SK-N-SH (cell line): ENCODE measurements at regions not wholly inside any gene's neighbourhood (a gene's known extent, or its start where the extent isn't known, plus 50 kb on each side); places are given as distances from the start of the nearest gene placed in this dataset.

Experiments
- EZH2phosphoT487 ChIP-seq: fragments of 200-600 bp; sonication (generic); IDR thresholded peaks from 2 replicates; pipeline ENCODE4 v1.6.1; 2017; ENCODE audit warnings: low read depth, mixed run types, mild to moderate bottlenecking, antibody characterized with exemption, moderate library complexity, borderline replicate concordance
- JUND ChIP-seq: IDR thresholded peaks from 2 replicates; pipeline ENCODE4 v1.4.0; 2012
- SMC3 ChIP-seq: IDR thresholded peaks from 2 replicates; pipeline ENCODE4 v1.6.1; 2012; ENCODE audit warnings: low read depth, low read length, improper control_type of control experiment
- TAF1 ChIP-seq: IDR thresholded peaks from 2 replicates; pipeline ENCODE4 v1.6.1; 2012; ENCODE audit warnings: low read depth, mild to moderate bottlenecking, low read length, moderate library complexity, borderline replicate concordance
- TF ChIP-seq, protein P1 (sequence below): fragments of 200-600 bp; sonication (generic); IDR thresholded peaks from 2 replicates; pipeline ENCODE4 v1.6.1; 2017; ENCODE audit warnings: antibody characterized with exemption, mild to moderate bottlenecking, moderate library complexity

GRCh38 chr2:173680574-173680973 is 284.6 kb downstream of the SP3 start:
- TF ChIP-seq, protein P1, sequence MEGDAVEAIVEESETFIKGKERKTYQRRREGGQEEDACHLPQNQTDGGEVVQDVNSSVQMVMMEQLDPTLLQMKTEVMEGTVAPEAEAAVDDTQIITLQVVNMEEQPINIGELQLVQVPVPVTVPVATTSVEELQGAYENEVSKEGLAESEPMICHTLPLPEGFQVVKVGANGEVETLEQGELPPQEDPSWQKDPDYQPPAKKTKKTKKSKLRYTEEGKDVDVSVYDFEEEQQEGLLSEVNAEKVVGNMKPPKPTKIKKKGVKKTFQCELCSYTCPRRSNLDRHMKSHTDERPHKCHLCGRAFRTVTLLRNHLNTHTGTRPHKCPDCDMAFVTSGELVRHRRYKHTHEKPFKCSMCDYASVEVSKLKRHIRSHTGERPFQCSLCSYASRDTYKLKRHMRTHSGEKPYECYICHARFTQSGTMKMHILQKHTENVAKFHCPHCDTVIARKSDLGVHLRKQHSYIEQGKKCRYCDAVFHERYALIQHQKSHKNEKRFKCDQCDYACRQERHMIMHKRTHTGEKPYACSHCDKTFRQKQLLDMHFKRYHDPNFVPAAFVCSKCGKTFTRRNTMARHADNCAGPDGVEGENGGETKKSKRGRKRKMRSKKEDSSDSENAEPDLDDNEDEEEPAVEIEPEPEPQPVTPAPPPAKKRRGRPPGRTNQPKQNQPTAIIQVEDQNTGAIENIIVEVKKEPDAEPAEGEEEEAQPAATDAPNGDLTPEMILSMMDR: no peak
- TF ChIP-seq JUND (no peak), TAF1 (no peak), SMC3 (no peak), EZH2phosphoT487 (no peak)
